Breast epithelium (tissue), 4 donors: ENCODE measurements at regions not wholly inside any gene's neighbourhood (a gene's known extent, or its start where the extent isn't known, plus 50 kb on each side); places are given as distances from the start of the nearest gene placed in this dataset.
"Not testable (repeated sequence)": the region's sequence is repeated elsewhere in the genome, so short reads cannot be mapped to it uniquely, and the experiment has no call there.

Experiments
- DNase-seq, 2 donors: peaks; one replicate each; pipeline ENCODE4 v3.0.0-alpha.2; 2019; ENCODE audit warnings: low spot score in 2 of 2
- H3K27ac ChIP-seq, 2 donors: fragments of 200-600 bp; sonication (generic) in 1 of 2; one replicate each; pipeline ENCODE4 v1.5.1; 2016 to 2019; ENCODE audit warnings: mild to moderate bottlenecking in 1 of 2
- H3K27me3 ChIP-seq, 2 donors: fragments of 200-600 bp; sonication (generic) in 1 of 2; one replicate each; pipeline versions ENCODE4 v1.5.1 to v1.6.0; 2017 to 2019; ENCODE audit warnings: control low read depth in 1 of 2, mild to moderate bottlenecking in 1 of 2
- H3K36me3 ChIP-seq: fragments of 200-600 bp; one replicate; pipeline ENCODE4 v1.5.1; 2019
- H3K4me1 ChIP-seq, 2 donors: fragments of 200-600 bp; sonication (generic); one replicate each; pipeline ENCODE4 v1.5.1; 2016 to 2019; ENCODE audit warnings: control low read depth in 1 of 2
- H3K4me3 ChIP-seq, 3 donors: fragments of 200-600 bp; sonication (generic); 1 replicate in 2 of 3; 2 replicates in 1 of 3; pipeline ENCODE4 v1.5.1; 2016 to 2019; ENCODE audit warnings: mild to moderate bottlenecking in 3 of 3, moderate library complexity in 2 of 3
- H3K9me3 ChIP-seq, 2 donors: fragments of 200-600 bp; sonication (generic) in 1 of 2; one replicate each; pipeline ENCODE4 v1.5.1; 2016 to 2019; ENCODE audit warnings: control low read depth in 1 of 2
- POLR2A ChIP-seq: fragments of 450-650 bp; IDR thresholded peaks from one replicate; pipeline ENCODE4 v1.6.1; 2016; ENCODE audit warnings: antibody characterized with exemption, mild to moderate bottlenecking, moderate library complexity
- POLR2AphosphoS5 ChIP-seq, 3 donors: sonication (generic); formaldehyde crosslinking; IDR thresholded peaks; one replicate each; pipeline ENCODE4 v1.6.1; 2017; ENCODE audit warnings: antibody characterized with exemption in 3 of 3
- intact Hi-C: fragments of 100-400 bp; cut with DNase I; formaldehyde crosslinking; loops from one replicate; pipeline ENCODE4 v1.15.1; 2023; ENCODE audit warnings: low total_unique reads
- TF ChIP-seq, protein P1 (sequence below), 3 donors: fragments of 450-650 bp; IDR thresholded peaks; one replicate each; pipeline ENCODE4 v1.5.1; 2016 to 2017; ENCODE audit warnings: antibody characterized with exemption in 3 of 3, mild to moderate bottlenecking in 3 of 3, moderate library complexity in 3 of 3

DNA sequence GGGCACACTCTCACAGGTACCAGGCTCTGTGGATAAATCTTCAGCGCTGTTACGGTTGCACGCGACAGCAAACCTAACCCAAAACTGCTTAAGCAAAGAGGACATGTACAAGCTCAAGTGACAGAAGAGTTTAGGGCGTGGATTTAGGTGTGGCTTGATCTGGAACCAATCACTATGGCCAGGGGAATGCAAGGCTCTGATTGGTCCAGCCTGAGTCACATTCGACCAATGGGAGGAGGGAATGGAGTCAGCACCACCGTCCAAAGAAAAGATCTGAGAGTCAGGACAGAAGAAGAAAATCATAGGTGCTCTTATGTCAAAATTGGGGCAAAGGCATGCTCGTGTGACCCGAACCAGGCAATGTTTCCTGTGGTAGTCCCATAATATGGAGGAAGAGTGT, 139.0 kb downstream of the TRIM43 start:
- DNase-seq: no peak
- no peaks in the 10 kb centered on the region for H3K36me3 ChIP-seq
- H3K9me3 ChIP-seq: no peaks in the 10 kb centered on the region
- intact Hi-C loops: no loop called here
- TF ChIP-seq, protein P1, sequence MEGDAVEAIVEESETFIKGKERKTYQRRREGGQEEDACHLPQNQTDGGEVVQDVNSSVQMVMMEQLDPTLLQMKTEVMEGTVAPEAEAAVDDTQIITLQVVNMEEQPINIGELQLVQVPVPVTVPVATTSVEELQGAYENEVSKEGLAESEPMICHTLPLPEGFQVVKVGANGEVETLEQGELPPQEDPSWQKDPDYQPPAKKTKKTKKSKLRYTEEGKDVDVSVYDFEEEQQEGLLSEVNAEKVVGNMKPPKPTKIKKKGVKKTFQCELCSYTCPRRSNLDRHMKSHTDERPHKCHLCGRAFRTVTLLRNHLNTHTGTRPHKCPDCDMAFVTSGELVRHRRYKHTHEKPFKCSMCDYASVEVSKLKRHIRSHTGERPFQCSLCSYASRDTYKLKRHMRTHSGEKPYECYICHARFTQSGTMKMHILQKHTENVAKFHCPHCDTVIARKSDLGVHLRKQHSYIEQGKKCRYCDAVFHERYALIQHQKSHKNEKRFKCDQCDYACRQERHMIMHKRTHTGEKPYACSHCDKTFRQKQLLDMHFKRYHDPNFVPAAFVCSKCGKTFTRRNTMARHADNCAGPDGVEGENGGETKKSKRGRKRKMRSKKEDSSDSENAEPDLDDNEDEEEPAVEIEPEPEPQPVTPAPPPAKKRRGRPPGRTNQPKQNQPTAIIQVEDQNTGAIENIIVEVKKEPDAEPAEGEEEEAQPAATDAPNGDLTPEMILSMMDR (IDR thresholded peaks at IDR 0.05): no peak
- no peak for TF ChIP-seq POLR2A
- no peak for TF ChIP-seq POLR2AphosphoS5 (IDR thresholded peaks at IDR 0.05)
- H3K27ac ChIP-seq: no peak overlapping the region
- H3K27me3 ChIP-seq: no peaks in the 10 kb centered on the region
- no peak overlapping the region for H3K4me3 ChIP-seq
- no peaks in the 10 kb centered on the region for H3K4me1 ChIP-seq

DNA sequence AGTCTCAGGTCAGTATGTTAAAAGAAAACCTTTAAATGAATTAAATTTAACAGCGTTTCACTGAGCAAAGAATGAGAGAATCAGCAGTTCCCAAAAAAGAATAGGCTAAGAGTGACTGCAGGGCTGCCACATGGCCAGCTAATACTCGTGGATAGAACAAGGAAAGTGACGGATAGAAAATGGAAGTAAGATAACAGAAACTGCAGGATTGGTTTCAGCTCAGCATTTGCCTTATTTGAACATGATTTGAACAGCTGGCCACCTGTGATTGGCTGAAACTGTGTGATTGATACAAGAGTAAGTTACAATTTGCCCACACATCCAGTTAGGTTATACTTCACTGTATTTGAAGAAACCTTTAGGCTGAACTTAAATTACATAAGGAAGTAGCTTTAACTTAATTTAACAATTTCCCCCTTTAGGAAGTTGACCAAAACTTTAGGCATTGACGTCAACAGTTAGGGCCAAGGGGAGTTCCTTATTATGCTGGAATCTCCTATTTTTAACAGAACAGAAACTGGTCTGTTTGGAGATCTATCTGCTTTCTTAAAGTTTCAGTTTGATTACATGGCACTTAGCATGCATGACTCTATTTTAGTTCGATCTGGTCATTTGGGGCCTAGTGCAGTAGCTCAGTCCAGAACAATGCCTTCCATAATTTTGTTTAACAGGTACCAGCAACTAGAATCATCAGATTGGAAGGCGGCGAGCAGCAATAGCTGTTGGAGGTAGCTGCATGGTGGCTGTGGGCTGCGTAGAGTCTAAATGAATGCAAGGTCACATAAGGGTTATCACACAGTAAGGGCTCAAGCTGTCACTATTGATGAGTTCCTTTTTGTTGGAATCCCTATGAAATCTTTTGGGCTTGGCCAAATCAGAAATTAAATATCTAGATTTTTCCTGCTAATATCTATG, 143.4 kb downstream of the TRIM43 start:
- DNase-seq: no peak
- H3K36me3 ChIP-seq: no peaks in the 10 kb centered on the region
- H3K4me3 ChIP-seq: no peak overlapping the region
- H3K27me3 ChIP-seq: no peaks in the 10 kb centered on the region
- H3K27ac ChIP-seq: no peak overlapping the region
- H3K4me1 ChIP-seq: no peaks in the 10 kb centered on the region
- TF ChIP-seq POLR2A (no peak), POLR2AphosphoS5 (IDR thresholded peaks at IDR 0.05) (no peak)
- TF ChIP-seq, protein P1 (IDR thresholded peaks at IDR 0.05): no peak
- intact Hi-C loops: no loop called here
- no peaks in the 10 kb centered on the region for H3K9me3 ChIP-seq

DNA sequence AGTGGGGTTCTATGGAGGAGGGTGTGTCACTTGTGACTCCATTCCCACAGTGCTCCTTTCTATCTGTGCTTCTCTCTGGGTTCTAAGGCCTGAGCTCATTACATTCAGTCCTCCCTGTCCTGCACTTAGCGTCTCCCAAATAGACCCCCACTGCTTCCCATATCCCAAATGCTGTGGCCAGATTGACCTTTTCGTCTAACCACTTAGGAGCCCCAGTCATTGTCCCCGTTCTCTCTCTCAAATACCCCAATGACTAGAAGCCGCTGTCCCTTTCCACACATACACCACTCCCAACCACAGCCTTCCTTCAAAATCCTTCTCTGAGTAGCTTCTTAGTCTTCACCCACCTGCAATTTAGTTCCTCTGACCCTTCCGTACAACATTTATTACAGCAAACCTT, 146.5 kb downstream of the TRIM43 start:
- intact Hi-C loops: no loop called here
- H3K4me1 ChIP-seq: no peaks in the 10 kb centered on the region
- DNase-seq: no peak
- no peaks in the 10 kb centered on the region for H3K36me3 ChIP-seq
- H3K9me3 ChIP-seq: no peaks in the 10 kb centered on the region
- TF ChIP-seq, protein P1 (IDR thresholded peaks at IDR 0.05): no peak
- no peak for TF ChIP-seq POLR2AphosphoS5 (IDR thresholded peaks at IDR 0.05)
- no peak for TF ChIP-seq POLR2A
- no peak overlapping the region for H3K4me3 ChIP-seq
- H3K27ac ChIP-seq: no peak overlapping the region
- no peaks in the 10 kb centered on the region for H3K27me3 ChIP-seq

DNA sequence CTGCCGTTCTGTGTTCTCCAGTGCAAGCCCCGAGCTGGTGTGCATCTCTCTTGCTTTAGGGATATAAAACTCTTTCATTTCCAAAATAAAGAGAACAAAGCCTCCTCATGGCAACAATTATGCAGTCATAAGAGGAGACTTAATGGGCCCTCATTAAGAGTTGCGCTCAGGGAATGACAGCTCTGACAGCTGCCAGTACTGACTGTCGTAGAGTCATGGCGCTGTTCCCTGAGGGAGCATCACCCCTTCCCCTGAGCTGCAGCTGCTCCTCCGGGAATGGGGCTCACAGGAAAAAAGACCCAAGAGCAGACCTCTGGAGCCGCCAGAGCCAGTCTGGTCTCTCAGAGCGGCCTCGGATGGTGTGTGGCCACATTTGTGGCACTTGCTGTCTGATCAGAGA, 160.3 kb downstream of the TRIM43 start:
- H3K27me3 ChIP-seq, H3K9me3 ChIP-seq, H3K4me1 ChIP-seq, H3K27ac ChIP-seq, intact Hi-C loops, H3K36me3 ChIP-seq, H3K4me3 ChIP-seq, DNase-seq: not testable (repeated sequence)

DNA sequence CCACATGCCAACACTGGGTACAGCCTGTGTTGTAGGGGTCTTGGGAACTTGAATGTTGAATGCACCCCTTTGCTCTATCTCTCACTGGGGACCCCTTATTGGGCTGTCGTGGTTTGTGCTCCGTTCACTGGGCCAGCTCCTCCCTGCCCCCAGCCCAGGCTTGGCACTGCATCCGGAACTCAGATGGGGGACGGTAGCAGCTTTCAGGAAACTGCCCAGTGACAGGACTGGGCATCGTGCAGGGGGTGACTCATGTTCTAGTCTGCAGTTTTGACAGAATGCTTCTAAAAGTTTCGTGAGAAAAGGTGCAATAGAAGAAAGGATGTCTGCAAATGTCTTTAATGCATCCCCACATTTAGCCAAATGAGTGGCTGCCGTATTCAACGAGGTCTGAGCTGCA, 162.0 kb downstream of the TRIM43 start:
- H3K9me3 ChIP-seq, H3K36me3 ChIP-seq, intact Hi-C loops, DNase-seq, H3K4me1 ChIP-seq, H3K27me3 ChIP-seq, H3K4me3 ChIP-seq, H3K27ac ChIP-seq: not testable (repeated sequence)

DNA sequence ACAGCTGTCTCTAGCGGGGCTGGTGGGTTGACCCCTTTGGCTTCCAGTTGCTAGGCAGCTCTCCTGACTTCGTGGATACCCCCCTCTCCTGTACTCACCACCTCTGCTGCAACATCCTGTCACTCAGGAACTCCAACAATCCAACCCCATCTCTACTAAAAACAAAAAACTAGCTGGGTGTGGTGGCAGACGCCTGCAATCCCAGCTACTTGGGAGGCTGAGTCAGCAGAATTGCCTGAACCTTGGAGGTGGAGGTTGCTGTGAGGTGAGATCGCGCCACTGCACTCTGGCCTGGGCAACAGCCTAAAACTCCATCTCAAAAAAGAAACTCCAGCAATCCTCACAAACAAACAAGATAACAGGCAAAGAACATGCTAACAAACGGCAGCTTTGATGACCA, 162.4 kb downstream of the TRIM43 start:
- H3K27me3 ChIP-seq, H3K9me3 ChIP-seq, intact Hi-C loops, H3K4me1 ChIP-seq, H3K4me3 ChIP-seq, H3K27ac ChIP-seq, H3K36me3 ChIP-seq, DNase-seq: not testable (repeated sequence)

DNA sequence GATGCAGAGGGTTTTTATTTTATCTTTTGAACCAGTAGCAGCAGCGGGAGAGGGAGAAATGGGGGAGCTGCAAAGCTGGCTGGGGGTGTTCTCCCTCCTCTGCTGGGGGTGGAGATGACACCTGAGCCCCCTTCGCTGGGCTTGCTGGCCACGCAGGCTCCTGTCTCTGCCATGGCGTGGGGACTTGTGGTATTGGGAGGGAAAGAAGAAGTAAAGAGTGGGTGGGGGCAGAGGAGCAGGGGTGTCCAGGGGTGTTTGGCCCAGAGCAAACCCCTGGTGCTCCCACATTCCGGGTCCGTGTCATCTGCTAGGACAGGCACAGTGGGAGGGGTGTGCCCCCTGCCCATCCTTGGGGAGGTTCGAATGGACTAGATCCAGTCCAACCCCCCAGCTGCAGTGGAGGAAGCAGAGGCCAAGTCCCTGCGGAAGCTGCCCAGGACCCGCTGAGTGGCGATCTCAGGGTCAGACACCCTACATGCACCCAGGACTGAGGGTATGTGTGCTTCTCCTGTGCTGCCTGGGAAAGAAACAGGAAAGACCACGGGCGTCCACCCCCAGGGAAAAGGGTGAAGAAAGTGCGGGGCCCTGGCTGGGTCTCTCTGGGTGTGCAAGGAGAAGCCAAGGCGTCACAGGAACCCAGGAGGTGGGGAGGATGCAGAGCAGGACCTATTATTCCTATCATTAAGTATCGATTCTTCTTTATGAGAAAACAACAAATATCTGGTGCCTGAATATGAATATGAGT, 163.2 kb downstream of the TRIM43 start:
- intact Hi-C loops, H3K4me3 ChIP-seq, DNase-seq, H3K27ac ChIP-seq, H3K36me3 ChIP-seq, H3K27me3 ChIP-seq, H3K9me3 ChIP-seq, H3K4me1 ChIP-seq: not testable (repeated sequence)

DNA sequence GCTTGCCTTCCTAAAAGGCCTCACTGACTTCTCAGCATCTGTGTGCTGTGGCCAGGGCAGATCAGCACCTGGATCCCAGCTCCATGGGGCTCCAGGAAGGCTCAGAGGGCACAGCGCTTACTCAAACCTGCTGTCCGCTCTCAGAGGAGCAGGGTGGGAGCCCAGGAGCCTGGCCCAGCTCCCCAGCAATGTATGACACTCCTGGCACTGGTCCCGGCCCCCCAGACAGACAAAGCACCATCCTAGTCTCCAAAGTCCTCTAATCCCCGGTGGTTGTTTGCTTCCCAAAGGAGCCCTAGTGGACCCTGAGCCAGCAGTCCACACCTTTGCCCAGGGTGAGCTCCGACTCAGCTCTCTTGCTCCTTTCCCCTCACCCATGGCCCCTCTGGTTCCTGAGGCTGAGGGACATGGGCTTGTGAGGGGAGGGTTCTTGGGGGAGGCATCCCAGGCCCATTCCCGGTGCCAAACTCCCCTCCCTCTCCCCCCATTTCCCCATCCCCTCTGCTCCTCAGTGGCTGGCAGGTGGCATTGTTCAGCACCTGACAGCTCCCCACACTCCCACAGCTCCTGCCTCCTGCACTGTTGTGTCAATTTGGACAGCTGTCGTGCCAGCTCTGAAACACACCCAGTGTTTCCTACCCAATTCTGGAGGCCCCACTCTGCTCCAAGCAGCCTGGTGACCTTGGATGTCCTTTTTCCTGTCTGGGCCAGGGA, 164.3 kb downstream of the TRIM43 start:
- H3K36me3 ChIP-seq, intact Hi-C loops, H3K4me3 ChIP-seq, H3K27me3 ChIP-seq, H3K27ac ChIP-seq, DNase-seq, H3K4me1 ChIP-seq, H3K9me3 ChIP-seq: not testable (repeated sequence)
